Esophagus squamous epithelium (tissue), 5 donors: ENCODE measurements at regions not wholly inside any gene's neighbourhood (a gene's known extent, or its start where the extent isn't known, plus 50 kb on each side); places are given as distances from the start of the nearest gene placed in this dataset.

ENCODE experiments used
- DNase-seq: peaks from one replicate; lab custom pipeline; 2025; lab: John Stamatoyannopoulos, UW
- H3K27ac ChIP-seq, 4 donors: fragments of 200-600 bp; sonication (generic); one replicate each; pipeline ENCODE4 v1.5.1; 2016 to 2019; ENCODE audit warnings: mild to moderate bottlenecking in 1 of 4
- H3K27me3 ChIP-seq, 4 donors: fragments of 200-600 bp; sonication (generic); 1 replicate in 3 of 4; 2 replicates in 1 of 4; pipeline versions ENCODE4 v1.5.1 to v1.6.0; 2017 to 2021; ENCODE audit warnings: antibody characterized with exemption in 1 of 4
- H3K36me3 ChIP-seq, 3 donors: fragments of 200-600 bp; sonication (generic); one replicate each; pipeline ENCODE4 v1.5.1; 2016 to 2019
- H3K4me1 ChIP-seq, 3 donors: fragments of 200-600 bp; sonication (generic); one replicate each; pipeline ENCODE4 v1.5.1; 2017 to 2019
- H3K4me3 ChIP-seq, 4 donors: fragments of 200-600 bp; sonication (generic); 1 replicate in 3 of 4; 2 replicates in 1 of 4; pipeline ENCODE4 v1.5.1; 2016 to 2019; ENCODE audit warnings: mild to moderate bottlenecking in 2 of 4, moderate library complexity in 1 of 4
- H3K9me3 ChIP-seq, 3 donors: fragments of 200-600 bp; sonication (generic); one replicate each; pipeline ENCODE4 v1.5.1; 2016 to 2019
- CTCF ChIP-seq, 6 experiments: fragments of 450-650 bp in 4 of 6; fragments of 200-600 bp in 2 of 6; sonication (generic) in 2 of 6; IDR thresholded peaks; one replicate each; pipeline ENCODE4 v1.5.1; 2016 to 2019; ENCODE audit warnings: antibody characterized with exemption in 6 of 6, mild to moderate bottlenecking in 4 of 6, moderate library complexity in 4 of 6
- POLR2A ChIP-seq, 4 donors: fragments of 450-650 bp; IDR thresholded peaks; one replicate each; pipeline ENCODE4 v1.6.1; 2017; ENCODE audit warnings: antibody characterized with exemption in 4 of 4, mild to moderate bottlenecking in 4 of 4, moderate library complexity in 3 of 4
- WGBS, 2 donors: methylation state at CpG; one replicate each; pipeline ENCODE4 v1.1.5; 2018; 5-methylcytosine and 5-hydroxymethylcytosine counted together
- intact Hi-C: fragments of 100-400 bp; cut with DNase I; formaldehyde crosslinking; loops from one replicate; pipeline ENCODE4 v1.15.0; 2022
- donor health status: DM: yes; HTN: yes; CAD: no.

- H3K4me1 ChIP-seq: no peaks in the 10 kb centered on the region
- intact Hi-C loops: no loop called here
- peaks cover 0 to 54% (median 0%) of the 10 kb centered on the region in 4 donors for H3K27me3 ChIP-seq
- WGBS, 2 donors: 100% methylated on average over 1 of the region's 1 CpG
- TF ChIP-seq POLR2A (IDR thresholded peaks at IDR 0.05) (no peak), CTCF (IDR thresholded peaks at IDR 0.05) (no peak)
- no peak overlapping the region for H3K4me3 ChIP-seq
- H3K27ac ChIP-seq: no peak overlapping the region
- no peaks in the 10 kb centered on the region for H3K9me3 ChIP-seq
- no peaks in the 10 kb centered on the region for H3K36me3 ChIP-seq
- DNase-seq: no peak
These were observed 411.6 kb downstream of the MATN1 start for GRCh38 chr1:30311749-30312148.

GRCh38 chr1:30310966-30311742 lies 412.2 kb downstream of the MATN1 start:
- Histone ChIP-seq H3K4me1 (no peaks in the 10 kb centered on the region), H3K36me3 (no peaks in the 10 kb centered on the region), H3K27ac (no peak overlapping the region), H3K9me3 (no peaks in the 10 kb centered on the region), H3K4me3 (no peak overlapping the region), H3K27me3 (peaks cover 0 to 48% (median 0%) of the 10 kb centered on the region in 4 donors)
- intact Hi-C loops: no loop called here
- TF ChIP-seq POLR2A (IDR thresholded peaks at IDR 0.05) (no peak), CTCF (IDR thresholded peaks at IDR 0.05) (no peak)
- DNase-seq: no peak
- 67 to 70% methylated on average over 9 of the region's 11 CpGs for WGBS, 2 donors

- no peaks in the 10 kb centered on the region for H3K9me3 ChIP-seq
- H3K27me3 ChIP-seq: peaks cover 0 to 36% (median 0%) of the 10 kb centered on the region in 4 donors
- no peak overlapping the region for H3K27ac ChIP-seq
- 91 to 93% methylated on average over 5 of the region's 5 CpGs for WGBS, 2 donors
- no peak for TF ChIP-seq CTCF (IDR thresholded peaks at IDR 0.05)
- TF ChIP-seq POLR2A (IDR thresholded peaks at IDR 0.05): no peak
- H3K36me3 ChIP-seq: no peaks in the 10 kb centered on the region
- intact Hi-C loops: no loop called here
- no peak overlapping the region for H3K4me3 ChIP-seq
- H3K4me1 ChIP-seq: no peaks in the 10 kb centered on the region
- DNase-seq: no peak
These were observed 416.2 kb downstream of the MATN1 start for GRCh38 chr1:30307182-30307581.

- Histone ChIP-seq H3K27me3 (peaks cover 0 to 35% (median 0%) of the 10 kb centered on the region in 4 donors), H3K4me3 (no peak overlapping the region), H3K4me1 (no peaks in the 10 kb centered on the region), H3K36me3 (no peaks in the 10 kb centered on the region), H3K9me3 (no peaks in the 10 kb centered on the region), H3K27ac (no peak overlapping the region)
- TF ChIP-seq POLR2A (IDR thresholded peaks at IDR 0.05) (no peak), CTCF (IDR thresholded peaks at IDR 0.05) (no peak)
- DNase-seq: no peak
- intact Hi-C loops: no loop called here
- WGBS, 2 donors: 72 to 79% methylated on average over 2 of the region's 3 CpGs
These were observed 417.9 kb downstream of the MATN1 start for GRCh38 chr1:30305519-30305918.

GRCh38 chr1:30305061-30305460 lies 418.3 kb downstream of the MATN1 start:
- no peak for DNase-seq
- intact Hi-C loops: no loop called here

More at GRCh38 chr1:30305061-30305460, 418.3 kb downstream of the MATN1 start:
- no peak overlapping the region for H3K4me3 ChIP-seq
- peaks cover 0 to 37% (median 0%) of the 10 kb centered on the region in 4 donors for H3K27me3 ChIP-seq
- H3K27ac ChIP-seq: no peak overlapping the region
- no peak for TF ChIP-seq CTCF (IDR thresholded peaks at IDR 0.05)
- H3K36me3 ChIP-seq: no peaks in the 10 kb centered on the region
- 40 to 51% methylated on average over 4 of the region's 4 CpGs for WGBS, 2 donors
- no peaks in the 10 kb centered on the region for H3K4me1 ChIP-seq
- no peaks in the 10 kb centered on the region for H3K9me3 ChIP-seq
